ENCODE measurements at regions not wholly inside any gene's neighbourhood (a gene's known extent, or its start where the extent isn't known, plus 50 kb on each side); places are given as distances from the start of the nearest gene placed in this dataset.

DNA sequence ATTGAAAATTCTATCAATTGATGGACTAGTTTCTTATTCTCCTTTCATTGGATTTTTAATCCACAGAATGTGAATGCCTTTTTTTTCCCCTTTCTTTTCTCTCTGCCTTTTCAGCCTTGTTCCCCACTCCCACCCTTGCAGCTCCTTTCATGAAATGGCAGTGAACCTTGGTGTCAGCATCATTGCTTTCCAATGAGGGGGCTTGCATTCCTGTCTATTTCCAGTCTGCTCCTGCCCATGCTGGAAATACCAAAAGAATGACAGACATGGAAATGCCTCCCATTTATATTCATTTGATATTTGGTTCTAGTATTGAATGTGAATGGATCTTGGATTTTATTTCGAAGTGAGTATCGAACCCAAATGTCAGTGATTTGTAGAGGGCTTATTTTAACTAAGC is 162.7 kb upstream of the SGCD start:
- intact Hi-C loops (cut with micrococcal nuclease): no loop called here
- no peaks in the 10 kb centered on the region for H3K79me2 ChIP-seq (ENCODE audit: insufficient read depth, low read length)
- no peak overlapping the region for H3K9ac ChIP-seq (ENCODE audit: low read length)
- no peaks in the 10 kb centered on the region for H4K20me1 ChIP-seq (ENCODE audit: insufficient read depth)
- no peaks in the 10 kb centered on the region for H3K27me3 ChIP-seq (ENCODE audit: insufficient read depth, low read length)
- no peak for TF ChIP-seq SRF (IDR thresholded peaks at IDR 0.05; ENCODE audit: low read depth)
- TF ChIP-seq, protein P1, sequence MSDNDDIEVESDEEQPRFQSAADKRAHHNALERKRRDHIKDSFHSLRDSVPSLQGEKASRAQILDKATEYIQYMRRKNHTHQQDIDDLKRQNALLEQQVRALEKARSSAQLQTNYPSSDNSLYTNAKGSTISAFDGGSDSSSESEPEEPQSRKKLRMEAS (IDR thresholded peaks at IDR 0.05): no peak
- TF ChIP-seq, protein P2, sequence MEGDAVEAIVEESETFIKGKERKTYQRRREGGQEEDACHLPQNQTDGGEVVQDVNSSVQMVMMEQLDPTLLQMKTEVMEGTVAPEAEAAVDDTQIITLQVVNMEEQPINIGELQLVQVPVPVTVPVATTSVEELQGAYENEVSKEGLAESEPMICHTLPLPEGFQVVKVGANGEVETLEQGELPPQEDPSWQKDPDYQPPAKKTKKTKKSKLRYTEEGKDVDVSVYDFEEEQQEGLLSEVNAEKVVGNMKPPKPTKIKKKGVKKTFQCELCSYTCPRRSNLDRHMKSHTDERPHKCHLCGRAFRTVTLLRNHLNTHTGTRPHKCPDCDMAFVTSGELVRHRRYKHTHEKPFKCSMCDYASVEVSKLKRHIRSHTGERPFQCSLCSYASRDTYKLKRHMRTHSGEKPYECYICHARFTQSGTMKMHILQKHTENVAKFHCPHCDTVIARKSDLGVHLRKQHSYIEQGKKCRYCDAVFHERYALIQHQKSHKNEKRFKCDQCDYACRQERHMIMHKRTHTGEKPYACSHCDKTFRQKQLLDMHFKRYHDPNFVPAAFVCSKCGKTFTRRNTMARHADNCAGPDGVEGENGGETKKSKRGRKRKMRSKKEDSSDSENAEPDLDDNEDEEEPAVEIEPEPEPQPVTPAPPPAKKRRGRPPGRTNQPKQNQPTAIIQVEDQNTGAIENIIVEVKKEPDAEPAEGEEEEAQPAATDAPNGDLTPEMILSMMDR (IDR thresholded peaks at IDR 0.05 in 2 of 3, conservative IDR thresholded peaks at IDR 0.05 in 1 of 3; ENCODE audit: borderline replicate concordance in 1 of 3, insufficient read depth in 1 of 3, low read depth in 2 of 3, low read length in 2 of 3): no peak
- TF ChIP-seq EZH2phosphoT487 (IDR thresholded peaks at IDR 0.05; ENCODE audit: borderline replicate concordance): no peak
- no peak for TF ChIP-seq SIN3A (IDR thresholded peaks at IDR 0.05; ENCODE audit: low read depth)
- TF ChIP-seq POLR2A (IDR thresholded peaks at IDR 0.05; ENCODE audit: borderline replicate concordance, extremely low read depth, insufficient read depth, insufficient read length): no peak
- no peak for TF ChIP-seq POLR2AphosphoS5 (IDR thresholded peaks at IDR 0.05; ENCODE audit: low read depth, low read length)
- no peak for TF ChIP-seq CEBPB (IDR thresholded peaks at IDR 0.05; ENCODE audit: low read depth)
- TF ChIP-seq YY1 (IDR thresholded peaks at IDR 0.05; ENCODE audit: extremely low read depth, insufficient replicate concordance, low read depth, low read length): no peak
- ChIA-PET POLR2A (no interaction called here), CTCF (no interaction called here), RAD21 (ENCODE audit: low non-redundant PET in 1 of 2, low total read pairs in 2 of 2, uncharacterized antibody in 2 of 2, unreplicated experiment in 2 of 2) (no interaction called here)
- no peaks in the 10 kb centered on the region for H3K9me2 ChIP-seq (ENCODE audit: insufficient read depth)
- H3K4me3 ChIP-seq (replicated peaks in 1 of 2; ENCODE audit: low read depth in 1 of 2, low read length in 2 of 2): no peak overlapping the region
- no peak for ATAC-seq
- peaks cover 4 to 9% of the 10 kb centered on the region in 2 experiments; a peak in 3 of 4 replicates for H3K9me3 ChIP-seq (ENCODE audit: control insufficient read depth in 1 of 2, insufficient read depth in 1 of 2, low read depth in 1 of 2, low read length in 2 of 2)
- H2AFZ ChIP-seq (ENCODE audit: low read depth, low read length, poor library complexity, severe bottlenecking): no peak overlapping the region
- no peak overlapping the region for H3K27ac ChIP-seq (ENCODE audit: low read depth, low read length)
- BruUV-seq (replicated peaks): no TSS peak
- H3K36me3 ChIP-seq (ENCODE audit: control insufficient read depth in 1 of 2, insufficient read depth in 2 of 2, low read length in 2 of 2): no peaks in the 10 kb centered on the region
- DNase-seq (ENCODE audit: low read depth, low spot score): no peak
- H3K4me1 ChIP-seq (ENCODE audit: control insufficient read depth in 1 of 2, insufficient read depth in 2 of 2, low read length in 2 of 2): no peaks in the 10 kb centered on the region
- H3K4me2 ChIP-seq (ENCODE audit: low read length): no peak overlapping the region

DNA sequence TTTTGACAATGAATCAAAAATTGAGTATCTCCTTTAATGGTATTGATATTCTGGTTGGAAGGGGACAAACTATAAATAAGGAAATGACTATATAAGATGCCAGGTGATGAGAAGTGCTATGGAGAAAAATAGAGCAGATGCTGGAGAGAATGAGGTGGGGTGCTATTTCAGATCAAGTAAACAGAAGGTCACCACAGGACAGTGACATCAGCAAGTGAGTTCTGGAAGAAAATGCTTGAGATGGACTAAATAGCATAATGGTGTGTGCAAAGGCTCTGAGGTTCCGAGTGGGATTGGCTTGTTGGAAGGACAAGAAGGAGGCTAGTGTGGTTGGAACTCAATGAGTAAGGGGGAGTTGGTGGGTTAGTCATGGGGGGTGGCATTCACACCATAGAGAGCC is 157.5 kb upstream of the SGCD start:
- Histone ChIP-seq H4K20me1 (ENCODE audit: insufficient read depth) (no peaks in the 10 kb centered on the region), H3K36me3 (ENCODE audit: control insufficient read depth in 1 of 2, insufficient read depth in 2 of 2, low read length in 2 of 2) (no peaks in the 10 kb centered on the region), H2AFZ (ENCODE audit: low read depth, low read length, poor library complexity, severe bottlenecking) (no peak overlapping the region), H3K9me2 (ENCODE audit: insufficient read depth) (no peaks in the 10 kb centered on the region), H3K4me1 (ENCODE audit: control insufficient read depth in 1 of 2, insufficient read depth in 2 of 2, low read length in 2 of 2) (no peaks in the 10 kb centered on the region), H3K79me2 (ENCODE audit: insufficient read depth, low read length) (no peaks in the 10 kb centered on the region), H3K4me2 (ENCODE audit: low read length) (no peak overlapping the region), H3K9me3 (ENCODE audit: control insufficient read depth in 1 of 2, insufficient read depth in 1 of 2, low read depth in 1 of 2, low read length in 2 of 2) (peaks cover 0 to 11% of the 10 kb centered on the region in 2 experiments; a peak in 1 of 4 replicates), H3K27ac (ENCODE audit: low read depth, low read length) (no peak overlapping the region), H3K9ac (ENCODE audit: low read length) (no peak overlapping the region), H3K27me3 (ENCODE audit: insufficient read depth, low read length) (no peaks in the 10 kb centered on the region), H3K4me3 (replicated peaks in 1 of 2; ENCODE audit: low read depth in 1 of 2, low read length in 2 of 2) (no peak overlapping the region)
- TF ChIP-seq, protein P3, sequence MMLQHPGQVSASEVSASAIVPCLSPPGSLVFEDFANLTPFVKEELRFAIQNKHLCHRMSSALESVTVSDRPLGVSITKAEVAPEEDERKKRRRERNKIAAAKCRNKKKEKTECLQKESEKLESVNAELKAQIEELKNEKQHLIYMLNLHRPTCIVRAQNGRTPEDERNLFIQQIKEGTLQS (IDR thresholded peaks at IDR 0.05): no peak
- TF ChIP-seq ELF1 (IDR thresholded peaks at IDR 0.05; ENCODE audit: borderline replicate concordance, low read depth) (no peak), EZH2phosphoT487 (IDR thresholded peaks at IDR 0.05; ENCODE audit: borderline replicate concordance) (no peak)
- no peak for DNase-seq (ENCODE audit: low read depth, low spot score)
- ChIA-PET RAD21 (ENCODE audit: low non-redundant PET in 1 of 2, low total read pairs in 2 of 2, uncharacterized antibody in 2 of 2, unreplicated experiment in 2 of 2) (no interaction called here), POLR2A (no interaction called here), CTCF (no interaction called here)
- intact Hi-C loops (cut with micrococcal nuclease): no loop called here
- ATAC-seq: no peak
- no TSS peak for BruUV-seq (replicated peaks)
